ENCODE measurements at regions not wholly inside any gene's neighbourhood (a gene's known extent, or its start where the extent isn't known, plus 50 kb on each side); places are given as distances from the start of the nearest gene placed in this dataset.

GRCh38 chr5:99129768-99130501 is 201.1 kb upstream of the CHD1 start:
- TF ChIP-seq CTCF (conservative IDR thresholded peaks at IDR 0.05) = no peak
- TF ChIP-seq ZFX (IDR thresholded peaks at IDR 0.05) = no peak

All from C4-2B (cell line).